K562 (cell line): ENCODE measurements at regions not wholly inside any gene's neighbourhood (a gene's known extent, or its start where the extent isn't known, plus 50 kb on each side); places are given as distances from the start of the nearest gene placed in this dataset.

ENCODE experiments used
- ATAC-seq: fragments of 200-7000 bp; cut with Tn5 transposase; 3 replicates; pipeline ENCODE4 v1.9.1; 2020; ENCODE audit warnings: moderate library complexity
- BruUV-seq: library from RNA; stranded (reverse); fragments of 400-500 nt; replicated peaks from 2 replicates; lab custom pipeline; 2021; lab: Mats Ljungman, UMichigan
- CTCF ChIA-PET: fragments of 300-600 bp; formaldehyde crosslinking; extraction: SDS; loops from one replicate; lab custom pipeline; 2021; ENCODE audit warnings: low intra/inter-chr PET ratio; lab: Yijun Ruan, JAX
- POLR2A ChIA-PET: fragments of 300-600, 350-650 bp; sonication (Branson Sonifier 250); formaldehyde crosslinking; extraction: SDS; loops from one replicate; lab custom pipeline; 2021; ENCODE audit warnings: antibody characterized with exemption, inconsistent platforms; lab: Yijun Ruan, JAX
- DNase-seq, 4 experiments: peaks; one replicate each; pipeline versions ENCODE4 v3.0.0 to v3.0.0-alpha.2; 2011 to 2018; ENCODE audit warnings: low spot score in 3 of 4, mixed read lengths in 3 of 4; ENCODE audit errors: extremely low read depth in 1 of 4
- FAIRE-seq: peaks from 2 replicates; lab custom pipeline; 2011; peaks lifted over from hg19 to GRCh38; lab: Jason Lieb, UNC
- H2AFZ ChIP-seq: 2 replicates; pipeline ENCODE4 v1.6.0; 2011; ENCODE audit warnings: low read depth, low read length, control low read depth, inconsistent platforms
- H3K27ac ChIP-seq: fragments of 200-600 bp; 3 replicates; pipeline ENCODE4 v1.8.0; 2011; ENCODE audit warnings: low read depth, mild to moderate bottlenecking, control low read depth, inconsistent platforms, low read length, moderate library complexity, mixed read lengths; ENCODE audit errors: extremely low read depth
- H3K27me3 ChIP-seq, 2 experiments: fragments of 300-600 bp in 1 of 2; 2 replicates in 1 of 2; 3 replicates in 1 of 2; pipeline versions ENCODE4 v1.6.0 to v1.8.0; 2011; ENCODE audit warnings: inconsistent platforms in 2 of 2, low read length in 2 of 2, mild to moderate bottlenecking in 1 of 2, mixed read lengths in 1 of 2, moderate library complexity in 1 of 2; ENCODE audit not compliant: control insufficient read depth in 2 of 2, insufficient read depth in 2 of 2
- H3K36me3 ChIP-seq: fragments of 300-600 bp; 3 replicates; pipeline ENCODE4 v1.8.0; 2011; ENCODE audit warnings: mild to moderate bottlenecking, low read length, inconsistent platforms; ENCODE audit not compliant: control insufficient read depth, insufficient read depth
- H3K4me1 ChIP-seq, 2 experiments: fragments of 200-600 bp in 1 of 2; replicated peaks in 1 of 2; 2 replicates in 1 of 2; 3 replicates in 1 of 2; pipeline versions ENCODE4 v1.5.1 to v1.8.0; 2011; ENCODE audit warnings: inconsistent platforms in 2 of 2, low read length in 2 of 2, mild to moderate bottlenecking in 1 of 2, mixed read lengths in 1 of 2, moderate library complexity in 1 of 2; ENCODE audit not compliant: control insufficient read depth in 2 of 2, insufficient read depth in 2 of 2
- H3K4me2 ChIP-seq: 2 replicates; pipeline ENCODE4 v1.6.1; 2011; ENCODE audit warnings: low read length, control low read depth, inconsistent platforms, mixed read lengths; ENCODE audit not compliant: insufficient read depth
- H3K4me3 ChIP-seq: fragments of 200-600 bp; sonication (generic), shearing (Covaris generic); 2 replicates; pipeline ENCODE4 v1.5.1; 2016; ENCODE audit warnings: control low read depth, inconsistent platforms
- H3K79me2 ChIP-seq: fragments of 200-600 bp; 3 replicates; pipeline ENCODE4 v1.8.0; 2011; ENCODE audit warnings: low read length, inconsistent platforms; ENCODE audit not compliant: control insufficient read depth, insufficient read depth
- H3K9ac ChIP-seq, 2 experiments: 2 replicates each; pipeline versions ENCODE4 v1.6.0 to v1.6.1; 2011; ENCODE audit warnings: low read depth in 2 of 2, low read length in 2 of 2, control low read depth in 1 of 2, inconsistent platforms in 1 of 2, mild to moderate bottlenecking in 1 of 2, mixed read lengths in 1 of 2; ENCODE audit not compliant: insufficient read depth in 1 of 2
- H3K9me1 ChIP-seq: one replicate; pipeline ENCODE4 v1.6.0; 2011; ENCODE audit warnings: inconsistent platforms, mild to moderate bottlenecking, low read length, moderate library complexity; ENCODE audit not compliant: control insufficient read depth, insufficient read depth
- H3K9me3 ChIP-seq: replicated peaks from 2 replicates; pipeline ENCODE4 v1.5.1; 2011; ENCODE audit warnings: low read depth, low read length, inconsistent platforms; ENCODE audit not compliant: control insufficient read depth, insufficient read depth
- H4K20me1 ChIP-seq: replicated peaks from 2 replicates; pipeline ENCODE4 v1.6.1; 2011; ENCODE audit warnings: low read length, inconsistent platforms, mixed read lengths; ENCODE audit not compliant: control insufficient read depth, insufficient read depth
- ATF4 ChIP-seq: fragments of 450-650 bp; formaldehyde crosslinking; IDR thresholded peaks from 2 replicates; pipeline ENCODE4 v1.4.0; 2022; ENCODE audit warnings: mild to moderate bottlenecking, moderate library complexity
- CBFB ChIP-seq: sonication (generic); formaldehyde crosslinking; IDR thresholded peaks from 2 replicates; pipeline ENCODE4 v1.4.0; 2020; ENCODE audit warnings: mild to moderate bottlenecking, missing genetic modification reagents
- CBX3 ChIP-seq, 2 experiments: IDR thresholded peaks; 1 replicate in 1 of 2; 2 replicates in 1 of 2; pipeline ENCODE4 v1.6.1; 2012; ENCODE audit warnings: inconsistent platforms in 2 of 2, low read length in 2 of 2, borderline replicate concordance in 1 of 2, control low read depth in 1 of 2
- HNRNPLL ChIP-seq: fragments of 200-400 bp; formaldehyde crosslinking; IDR thresholded peaks from 2 replicates; pipeline ENCODE4 v1.6.1; 2017; ENCODE audit warnings: low read length, low read depth, mild to moderate bottlenecking; ENCODE audit not compliant: poor library complexity, severe bottlenecking
- KDM2B ChIP-seq: fragments of 250-450 bp; sonication (Bioruptor Pico); IDR thresholded peaks from 2 replicates; pipeline ENCODE4 v1.8.0; 2021; ENCODE audit warnings: mild to moderate bottlenecking, moderate library complexity
- KLF6 ChIP-seq: fragments of 250-450 bp; sonication (Bioruptor Pico); IDR thresholded peaks from 2 replicates; pipeline ENCODE4 v1.4.0; 2020; ENCODE audit warnings: mild to moderate bottlenecking, moderate library complexity, borderline replicate concordance
- PCBP1 ChIP-seq: fragments of 200-400 bp; formaldehyde crosslinking; IDR thresholded peaks from 2 replicates; pipeline ENCODE4 v1.6.1; 2018; ENCODE audit warnings: mild to moderate bottlenecking, low read depth, low read length; ENCODE audit not compliant: poor library complexity, severe bottlenecking
- PHB ChIP-seq: fragments of 250-450 bp; sonication (Bioruptor Pico); IDR thresholded peaks from 2 replicates; pipeline ENCODE4 v1.5.0; 2021
- SMAD1 ChIP-seq: fragments of 150-350 bp; IDR thresholded peaks from 2 replicates; pipeline ENCODE4 v1.6.1; 2014; ENCODE audit warnings: low read length, low read depth; ENCODE audit not compliant: partially characterized antibody
- ZNF584 ChIP-seq: fragments of 200-800 bp; sonication (Bioruptor generic); IDR thresholded peaks from 2 replicates; pipeline ENCODE4 v1.6.1; 2016; ENCODE audit warnings: low read depth, mild to moderate bottlenecking, missing genetic modification characterization, missing compliant biosample characterization
- WGBS: fragments of 100-300 bp; shearing (Covaris generic); methylation state at CpG from one replicate; pipeline ENCODE4 v1.1.6; 2016; ENCODE audit warnings: low coverage, mixed read lengths; ENCODE audit not compliant: insufficient coverage; ENCODE audit errors: missing lambda C conversion rate; 5-methylcytosine and 5-hydroxymethylcytosine counted together
- in situ Hi-C: fragments of 300-500 bp; cut with MboI; formaldehyde crosslinking; loops from 4 replicates; pipeline ENCODE4 v1.15.0; 2018; ENCODE audit warnings: inconsistent platforms, mixed read lengths
- intact Hi-C: fragments of 100-400 bp; cut with micrococcal nuclease; formaldehyde crosslinking; loops from 2 replicates; pipeline ENCODE4 v1.14.2; 2022
- TF ChIP-seq, protein P1 (sequence below), 3 experiments: IDR thresholded peaks in 2 of 3; conservative IDR thresholded peaks in 1 of 3; 2 replicates each; pipeline ENCODE4 v1.5.1; 2011 to 2012; ENCODE audit warnings: low read length in 3 of 3, mild to moderate bottlenecking in 3 of 3, control low read depth in 2 of 3, improper control_type of control experiment in 1 of 3, inconsistent platforms in 1 of 3, low read depth in 1 of 3, mixed read lengths in 1 of 3, moderate library complexity in 1 of 3; ENCODE audit not compliant: insufficient read depth in 2 of 3

DNA sequence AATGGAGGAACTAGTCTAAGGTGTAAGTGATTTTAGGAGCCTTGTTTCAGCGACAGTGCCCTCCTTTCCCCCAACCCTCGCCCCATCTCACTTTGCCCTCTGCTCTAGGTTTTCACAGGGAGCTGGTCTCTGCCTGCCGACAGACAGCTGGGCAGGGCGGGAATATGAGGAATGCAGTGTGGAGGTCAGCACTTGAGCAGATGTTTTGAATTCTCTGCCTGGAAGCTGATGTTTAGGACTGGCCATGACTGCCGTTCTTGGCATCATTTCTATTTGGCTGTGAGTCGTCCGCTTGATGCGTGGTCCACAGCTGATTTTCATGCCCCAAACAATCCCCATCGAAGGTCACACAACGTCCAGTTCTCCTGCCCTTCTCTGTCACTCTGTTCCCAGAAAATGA is 55.1 kb upstream of the SIX3 start:
- ATAC-seq, result no peak
- H3K27ac ChIP-seq, result no peak overlapping the region
- no peaks in the 10 kb centered on the region for H3K9me1 ChIP-seq
- H3K4me3 ChIP-seq, result no peak overlapping the region
- no peak overlapping the region for H2AFZ ChIP-seq
- DNase-seq, result no peak
- no peaks in the 10 kb centered on the region for H3K36me3 ChIP-seq
- ChIA-PET POLR2A (no interaction called here), CTCF (no interaction called here)
- intact Hi-C loops (no loop called here), in situ Hi-C loops (no loop called here)
- H3K9ac ChIP-seq, result no peak overlapping the region
- H3K9me3 ChIP-seq, result no peaks in the 10 kb centered on the region
- FAIRE-seq, result no peak
- H3K4me2 ChIP-seq, result no peak overlapping the region
- no peaks in the 10 kb centered on the region for H4K20me1 ChIP-seq
- no peaks in the 10 kb centered on the region for H3K4me1 ChIP-seq
- WGBS, result under 1% methylated on average over 10 of the region's 10 CpGs
- no peaks in the 10 kb centered on the region for H3K79me2 ChIP-seq
- no peak for TF ChIP-seq KDM2B (CRISPR knock-in tag)
- no peak for TF ChIP-seq CBX3 (IDR thresholded peaks at IDR 0.05; ENCODE audit: borderline replicate concordance in 1 of 2, low read length in 2 of 2)
- TF ChIP-seq HNRNPLL, result no peak
- TF ChIP-seq CBFB (CRISPR knock-in tag), result no peak
- no peak for TF ChIP-seq KLF6 (CRISPR knock-in tag)
- TF ChIP-seq SMAD1, result no peak
- TF ChIP-seq, protein P1, sequence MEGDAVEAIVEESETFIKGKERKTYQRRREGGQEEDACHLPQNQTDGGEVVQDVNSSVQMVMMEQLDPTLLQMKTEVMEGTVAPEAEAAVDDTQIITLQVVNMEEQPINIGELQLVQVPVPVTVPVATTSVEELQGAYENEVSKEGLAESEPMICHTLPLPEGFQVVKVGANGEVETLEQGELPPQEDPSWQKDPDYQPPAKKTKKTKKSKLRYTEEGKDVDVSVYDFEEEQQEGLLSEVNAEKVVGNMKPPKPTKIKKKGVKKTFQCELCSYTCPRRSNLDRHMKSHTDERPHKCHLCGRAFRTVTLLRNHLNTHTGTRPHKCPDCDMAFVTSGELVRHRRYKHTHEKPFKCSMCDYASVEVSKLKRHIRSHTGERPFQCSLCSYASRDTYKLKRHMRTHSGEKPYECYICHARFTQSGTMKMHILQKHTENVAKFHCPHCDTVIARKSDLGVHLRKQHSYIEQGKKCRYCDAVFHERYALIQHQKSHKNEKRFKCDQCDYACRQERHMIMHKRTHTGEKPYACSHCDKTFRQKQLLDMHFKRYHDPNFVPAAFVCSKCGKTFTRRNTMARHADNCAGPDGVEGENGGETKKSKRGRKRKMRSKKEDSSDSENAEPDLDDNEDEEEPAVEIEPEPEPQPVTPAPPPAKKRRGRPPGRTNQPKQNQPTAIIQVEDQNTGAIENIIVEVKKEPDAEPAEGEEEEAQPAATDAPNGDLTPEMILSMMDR (IDR thresholded peaks at IDR 0.05 in 2 of 3, conservative IDR thresholded peaks at IDR 0.05 in 1 of 3; ENCODE audit: insufficient read depth in 2 of 3, low read depth in 1 of 3, low read length in 3 of 3), result no peak
- no peak for TF ChIP-seq PCBP1
- no peak for TF ChIP-seq PHB (CRISPR knock-in tag)
- TF ChIP-seq ATF4 (CRISPR knock-in tag), result no peak
- no peak for TF ChIP-seq ZNF584 (CRISPR knock-in tag)
- no TSS peak for BruUV-seq
- peaks cover 7 to 16% of the 10 kb centered on the region in 2 experiments; a peak in 4 of 5 replicates for H3K27me3 ChIP-seq
